ENCODE measurements at regions not wholly inside any gene's neighbourhood (a gene's known extent, or its start where the extent isn't known, plus 50 kb on each side); places are given as distances from the start of the nearest gene placed in this dataset.
"Not testable (repeated sequence)": the region's sequence is repeated elsewhere in the genome, so short reads cannot be mapped to it uniquely, and the experiment has no call there.

GRCh38 chr5:75886706-75887105 lies 169.5 kb upstream of the POC5 start:
- no peaks in the 10 kb centered on the region for H3K36me3 ChIP-seq
- no peak overlapping the region for H3K4me3 ChIP-seq
- H3K27ac ChIP-seq = no peak overlapping the region
- no peak for DNase-seq (ENCODE audit: low read depth in 1 of 2, low spot score in 1 of 2)
- H3K4me1 ChIP-seq (ENCODE audit: low read depth) = no peaks in the 10 kb centered on the region
- no peak for TF ChIP-seq CTCF (IDR thresholded peaks at IDR 0.05; ENCODE audit: low read depth, low read length)
- no peaks in the 10 kb centered on the region for H3K27me3 ChIP-seq
- no peaks in the 10 kb centered on the region for H3K9me3 ChIP-seq (ENCODE audit: low read depth)

- no peak overlapping the region for H3K27ac ChIP-seq
- no peaks in the 10 kb centered on the region for H3K9me3 ChIP-seq (ENCODE audit: low read depth)
- H3K27me3 ChIP-seq = no peaks in the 10 kb centered on the region
- no peak for DNase-seq (ENCODE audit: low read depth in 1 of 2, low spot score in 1 of 2)
- TF ChIP-seq CTCF (IDR thresholded peaks at IDR 0.05; ENCODE audit: low read depth, low read length) = no peak
- no peaks in the 10 kb centered on the region for H3K36me3 ChIP-seq
- H3K4me1 ChIP-seq (ENCODE audit: low read depth) = no peaks in the 10 kb centered on the region
- no peak overlapping the region for H3K4me3 ChIP-seq
Observed at GRCh38 chr5:75885849-75886596, 168.8 kb upstream of the POC5 start.

- Histone ChIP-seq H3K4me1 (ENCODE audit: low read depth) (no peaks in the 10 kb centered on the region), H3K9me3 (ENCODE audit: low read depth) (no peaks in the 10 kb centered on the region), H3K36me3 (no peaks in the 10 kb centered on the region), H3K27me3 (no peaks in the 10 kb centered on the region), H3K27ac (no peak overlapping the region), H3K4me3 (no peak overlapping the region)
- no peak for DNase-seq (ENCODE audit: low read depth in 1 of 2, low spot score in 1 of 2)
- no peak for TF ChIP-seq CTCF (IDR thresholded peaks at IDR 0.05; ENCODE audit: low read depth, low read length)
Observed at GRCh38 chr5:75885321-75885720, 168.1 kb upstream of the POC5 start.

GRCh38 chr5:75869891-75870290 lies 152.7 kb upstream of the POC5 start:
- Histone ChIP-seq H3K27ac (no peak overlapping the region), H3K36me3 (no peaks in the 10 kb centered on the region), H3K4me1 (ENCODE audit: low read depth) (no peaks in the 10 kb centered on the region), H3K4me3 (no peak overlapping the region), H3K9me3 (ENCODE audit: low read depth) (no peaks in the 10 kb centered on the region), H3K27me3 (no peaks in the 10 kb centered on the region)
- DNase-seq (ENCODE audit: low read depth in 1 of 2, low spot score in 1 of 2) = no peak
- no peak for TF ChIP-seq CTCF (IDR thresholded peaks at IDR 0.05; ENCODE audit: low read depth, low read length)

GRCh38 chr5:75862872-75863271 lies 145.6 kb upstream of the POC5 start:
- Histone ChIP-seq H3K36me3 (no peaks in the 10 kb centered on the region), H3K4me3 (no peak overlapping the region), H3K27me3 (no peaks in the 10 kb centered on the region), H3K9me3 (ENCODE audit: low read depth) (no peaks in the 10 kb centered on the region), H3K4me1 (ENCODE audit: low read depth) (no peaks in the 10 kb centered on the region), H3K27ac (no peak overlapping the region)
- no peak for DNase-seq (ENCODE audit: low read depth in 1 of 2, low spot score in 1 of 2)
- no peak for TF ChIP-seq CTCF (IDR thresholded peaks at IDR 0.05; ENCODE audit: low read depth, low read length)

GRCh38 chr5:75859621-75860020 lies 142.4 kb upstream of the POC5 start:
- not testable (repeated sequence) for DNase-seq (ENCODE audit: low read depth in 1 of 2, low spot score in 1 of 2); H3K36me3 ChIP-seq; H3K27ac ChIP-seq; H3K4me1 ChIP-seq (ENCODE audit: low read depth); H3K4me3 ChIP-seq; H3K27me3 ChIP-seq; H3K9me3 ChIP-seq (ENCODE audit: low read depth)

Measured in cardiac muscle cell (in vitro differentiated cells and primary cell).